ENCODE measurements at regions not wholly inside any gene's neighbourhood (a gene's known extent, or its start where the extent isn't known, plus 50 kb on each side); places are given as distances from the start of the nearest gene placed in this dataset.

DNA sequence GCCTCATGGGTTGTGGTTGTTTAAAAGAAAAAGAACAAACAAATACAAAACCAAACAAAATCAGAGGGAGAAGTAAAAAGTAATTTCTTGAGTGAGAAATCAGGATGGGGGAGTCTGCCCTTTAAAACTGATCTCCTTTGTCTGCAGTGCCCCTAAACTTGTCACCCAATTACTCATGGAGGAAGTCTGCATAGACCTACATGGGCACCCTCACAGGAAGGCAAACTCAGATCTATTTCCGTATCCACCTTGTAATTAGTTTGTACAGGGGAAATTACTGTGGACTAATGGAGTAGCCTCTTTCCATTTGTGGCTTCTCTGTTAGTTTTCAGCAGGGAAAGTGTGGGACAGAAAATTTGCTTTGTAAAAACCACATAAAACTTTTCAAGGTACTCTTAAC lies 600.4 kb downstream of the ADGRL2 start:
- in situ Hi-C loops (cut with HindIII; ENCODE audit: low sequenced_read_pairs), result no loop called here
- no peak overlapping the region for H3K4me3 ChIP-seq (ENCODE audit: low read depth, low read length)
- TF ChIP-seq, protein P1, sequence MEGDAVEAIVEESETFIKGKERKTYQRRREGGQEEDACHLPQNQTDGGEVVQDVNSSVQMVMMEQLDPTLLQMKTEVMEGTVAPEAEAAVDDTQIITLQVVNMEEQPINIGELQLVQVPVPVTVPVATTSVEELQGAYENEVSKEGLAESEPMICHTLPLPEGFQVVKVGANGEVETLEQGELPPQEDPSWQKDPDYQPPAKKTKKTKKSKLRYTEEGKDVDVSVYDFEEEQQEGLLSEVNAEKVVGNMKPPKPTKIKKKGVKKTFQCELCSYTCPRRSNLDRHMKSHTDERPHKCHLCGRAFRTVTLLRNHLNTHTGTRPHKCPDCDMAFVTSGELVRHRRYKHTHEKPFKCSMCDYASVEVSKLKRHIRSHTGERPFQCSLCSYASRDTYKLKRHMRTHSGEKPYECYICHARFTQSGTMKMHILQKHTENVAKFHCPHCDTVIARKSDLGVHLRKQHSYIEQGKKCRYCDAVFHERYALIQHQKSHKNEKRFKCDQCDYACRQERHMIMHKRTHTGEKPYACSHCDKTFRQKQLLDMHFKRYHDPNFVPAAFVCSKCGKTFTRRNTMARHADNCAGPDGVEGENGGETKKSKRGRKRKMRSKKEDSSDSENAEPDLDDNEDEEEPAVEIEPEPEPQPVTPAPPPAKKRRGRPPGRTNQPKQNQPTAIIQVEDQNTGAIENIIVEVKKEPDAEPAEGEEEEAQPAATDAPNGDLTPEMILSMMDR (IDR thresholded peaks at IDR 0.05; ENCODE audit: low read depth, low read length), result no peak
- no peak for DNase-seq (ENCODE audit: low read depth, low spot score)

DNA sequence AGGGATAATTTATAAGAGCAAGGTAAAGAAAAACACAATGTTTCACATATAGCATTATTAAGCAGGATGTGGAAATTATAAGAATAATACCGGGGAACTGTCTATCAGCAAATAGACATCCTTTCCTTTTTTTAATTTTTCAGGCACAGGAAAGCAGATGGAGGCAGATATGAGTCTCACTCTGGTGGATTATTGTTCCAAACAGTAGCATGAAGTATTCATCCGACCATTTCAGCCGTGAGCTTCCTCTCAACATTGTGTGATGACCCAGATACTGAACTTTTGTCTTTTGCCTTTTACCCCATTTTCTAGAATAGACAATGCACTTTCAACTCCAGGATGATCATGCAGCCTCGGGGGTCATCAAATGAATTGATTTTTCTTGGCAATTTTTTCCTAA lies 599.8 kb downstream of the ADGRL2 start:
- TF ChIP-seq, protein P1 (IDR thresholded peaks at IDR 0.05; ENCODE audit: low read depth, low read length), result no peak
- in situ Hi-C loops (cut with HindIII; ENCODE audit: low sequenced_read_pairs), result no loop called here
- DNase-seq (ENCODE audit: low read depth, low spot score), result no peak
- no peak overlapping the region for H3K4me3 ChIP-seq (ENCODE audit: low read depth, low read length)

DNA sequence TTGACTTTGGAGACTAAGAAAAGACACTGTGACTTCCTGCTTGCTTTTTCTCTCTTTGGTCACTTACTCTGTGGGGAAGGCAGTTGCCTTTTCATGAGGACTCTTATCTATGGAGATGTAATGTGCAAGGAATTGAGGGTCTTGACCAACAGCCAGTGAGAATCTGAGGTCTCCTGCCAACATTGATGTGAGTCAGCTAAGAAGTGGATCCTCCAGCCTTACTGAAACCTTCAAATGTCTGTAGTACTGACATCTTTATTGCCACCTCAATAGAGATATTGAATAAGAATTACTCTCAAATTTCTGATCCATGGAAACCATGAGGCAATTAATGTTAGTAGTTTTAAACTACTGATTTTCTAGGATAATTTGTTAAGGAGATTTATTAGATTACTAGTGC lies 598.4 kb downstream of the ADGRL2 start:
- H3K4me3 ChIP-seq (ENCODE audit: low read depth, low read length), result no peak overlapping the region
- in situ Hi-C loops (cut with HindIII; ENCODE audit: low sequenced_read_pairs), result no loop called here
- TF ChIP-seq, protein P1 (IDR thresholded peaks at IDR 0.05; ENCODE audit: low read depth, low read length), result no peak
- DNase-seq (ENCODE audit: low read depth, low spot score), result peak; percentile 33

DNA sequence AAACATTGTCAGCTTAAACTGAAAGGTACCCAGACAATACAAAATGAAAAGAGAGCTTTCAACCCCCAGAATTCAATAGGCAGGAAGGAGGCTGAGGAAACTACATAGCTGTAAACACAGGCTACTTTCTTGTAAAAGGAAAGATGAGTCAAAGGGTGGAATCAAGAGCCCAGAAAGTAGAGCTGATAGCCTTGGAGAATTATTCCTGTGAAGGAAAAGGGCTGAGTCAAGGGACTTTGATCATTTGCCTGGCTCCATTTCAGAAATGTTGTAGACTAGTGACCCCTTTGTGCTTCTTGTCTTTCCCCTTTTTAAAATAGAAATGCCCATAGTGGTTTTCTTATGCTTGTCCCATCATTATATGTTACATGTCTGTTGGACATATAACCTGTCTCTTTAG lies 597.6 kb downstream of the ADGRL2 start:
- no peak overlapping the region for H3K4me3 ChIP-seq (ENCODE audit: low read depth, low read length)
- TF ChIP-seq, protein P1 (IDR thresholded peaks at IDR 0.05; ENCODE audit: low read depth, low read length), result no peak
- DNase-seq (ENCODE audit: low read depth, low spot score), result peak; percentile 6
- in situ Hi-C loops (cut with HindIII; ENCODE audit: low sequenced_read_pairs), result no loop called here

DNA sequence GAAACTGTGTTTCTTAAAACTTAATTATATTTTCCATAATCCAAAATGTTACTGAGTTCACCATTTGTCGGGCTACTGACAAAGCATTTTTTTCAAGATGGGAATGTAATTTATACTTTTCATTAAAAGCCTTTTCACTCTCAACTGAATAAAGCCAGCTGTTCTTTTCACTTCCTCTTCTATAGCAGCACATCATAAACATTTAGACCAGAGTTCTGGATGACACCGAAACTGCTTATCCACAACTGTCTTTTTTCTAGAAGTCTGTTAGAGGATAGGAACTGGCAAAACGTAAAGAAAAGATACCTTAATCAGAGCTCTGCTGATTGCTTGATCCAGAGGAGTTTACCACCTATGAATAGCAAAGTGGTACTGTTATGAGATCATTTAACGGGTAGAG lies 594.7 kb downstream of the ADGRL2 start:
- in situ Hi-C loops (cut with HindIII; ENCODE audit: low sequenced_read_pairs), result no loop called here
- DNase-seq (ENCODE audit: low read depth, low spot score), result no peak
- TF ChIP-seq, protein P1 (IDR thresholded peaks at IDR 0.05; ENCODE audit: low read depth, low read length), result no peak
- no peak overlapping the region for H3K4me3 ChIP-seq (ENCODE audit: low read depth, low read length)

DNA sequence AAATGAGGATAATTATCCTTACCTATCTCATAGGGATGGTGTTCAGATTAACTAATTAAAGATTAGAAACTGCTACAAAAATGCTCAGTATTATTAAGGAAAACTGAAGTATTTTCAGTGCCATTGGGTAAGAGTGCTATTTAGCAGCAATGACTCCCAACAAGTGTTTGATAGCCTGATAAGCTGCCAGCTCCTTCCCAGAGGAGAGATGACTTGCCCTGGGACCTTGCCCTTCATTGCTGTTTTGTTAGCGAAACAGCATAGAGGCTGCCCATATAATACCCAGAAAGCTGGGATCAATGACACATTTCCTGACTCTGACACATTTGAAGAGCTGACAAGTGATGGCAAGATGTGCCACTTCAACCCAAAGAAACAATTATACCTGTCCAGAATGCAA lies 592.2 kb downstream of the ADGRL2 start:
- in situ Hi-C loops (cut with HindIII; ENCODE audit: low sequenced_read_pairs), result no loop called here
- no peak for DNase-seq (ENCODE audit: low read depth, low spot score)
- H3K4me3 ChIP-seq (ENCODE audit: low read depth, low read length), result no peak overlapping the region
- TF ChIP-seq, protein P1 (IDR thresholded peaks at IDR 0.05; ENCODE audit: low read depth, low read length), result no peak

DNA sequence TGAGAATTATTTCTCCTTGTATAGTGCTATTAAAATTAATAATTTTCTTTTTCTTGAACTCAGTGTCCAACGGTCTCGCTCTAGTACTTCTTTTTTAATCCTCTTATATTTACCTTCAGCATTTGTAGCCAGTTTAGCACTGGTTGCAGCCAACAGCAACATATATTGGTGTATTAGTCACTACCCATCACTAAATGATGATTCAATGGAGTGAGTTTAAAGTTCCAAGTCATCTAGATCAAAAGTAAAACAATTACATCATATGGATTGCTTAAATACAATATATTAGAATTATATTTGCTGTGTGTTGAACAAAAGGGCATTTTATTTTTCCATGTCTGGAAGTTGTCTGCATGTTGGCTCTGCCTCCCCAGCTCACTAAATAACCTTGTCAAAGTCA lies 591.8 kb downstream of the ADGRL2 start:
- DNase-seq (ENCODE audit: low read depth, low spot score), result peak; percentile 84
- in situ Hi-C loops (cut with HindIII; ENCODE audit: low sequenced_read_pairs), result no loop called here
- H3K4me3 ChIP-seq (ENCODE audit: low read depth, low read length), result no peak overlapping the region
- TF ChIP-seq, protein P1 (IDR thresholded peaks at IDR 0.05; ENCODE audit: low read depth, low read length), result no peak

All from astrocyte of the spinal cord (primary cell).